ENCODE measurements at regions not wholly inside any gene's neighbourhood (a gene's known extent, or its start where the extent isn't known, plus 50 kb on each side); places are given as distances from the start of the nearest gene placed in this dataset.

DNA sequence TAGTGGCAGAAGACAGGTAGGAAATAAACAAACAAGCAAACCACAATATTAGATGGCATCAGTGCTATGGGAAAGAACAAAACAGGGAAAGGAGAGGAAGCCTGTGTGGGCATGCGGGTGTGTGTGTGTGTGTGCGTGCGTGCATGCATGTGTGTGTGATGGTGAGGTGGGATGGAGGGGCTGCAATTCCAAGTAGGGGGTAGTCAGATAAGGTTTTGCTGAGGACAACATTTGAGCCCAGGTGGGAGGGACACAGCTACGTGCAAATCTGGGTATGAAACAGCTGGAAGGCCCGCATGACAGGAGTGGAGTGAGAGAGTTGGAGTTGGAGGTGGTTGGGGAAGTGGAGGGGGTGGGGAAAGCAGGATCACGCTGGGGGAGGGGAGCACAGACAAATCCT lies 121.0 kb upstream of the PARD3 start:
- Histone ChIP-seq H3K4me1 (no peaks in the 10 kb centered on the region), H3K27me3 (replicated peaks in 1 of 7) (no peaks in the 10 kb centered on the region), H3K9me3 (no peaks in the 10 kb centered on the region), H3K27ac (no peak overlapping the region), H3K36me3 (no peaks in the 10 kb centered on the region), H3K4me3 (no peak overlapping the region)
- no peak for DNase-seq
- TF ChIP-seq CTCF (IDR thresholded peaks at IDR 0.05 in 8 of 11, conservative IDR thresholded peaks at IDR 0.05 in 3 of 11) (no peak), POLR2AphosphoS5 (IDR thresholded peaks at IDR 0.05) (no peak), POLR2A (IDR thresholded peaks at IDR 0.05) (no peak)
- WGBS, 5 donors, result 82 to 84% (median 82%) methylated on average over 6 of the region's 6 CpGs
- intact Hi-C loops (cut with DNase I; ENCODE audit: low total_unique reads), result no loop called here

GRCh38 chr10:34933676-34934075 lies 118.6 kb upstream of the PARD3 start:
- Histone ChIP-seq H3K27ac (no peak overlapping the region), H3K4me1 (no peaks in the 10 kb centered on the region), H3K4me3 (no peak overlapping the region), H3K36me3 (no peaks in the 10 kb centered on the region), H3K9me3 (no peaks in the 10 kb centered on the region), H3K27me3 (replicated peaks in 1 of 7) (no peaks in the 10 kb centered on the region)
- no peak for DNase-seq
- intact Hi-C loops (cut with DNase I; ENCODE audit: low total_unique reads), result no loop called here
- TF ChIP-seq CTCF (IDR thresholded peaks at IDR 0.05 in 8 of 11, conservative IDR thresholded peaks at IDR 0.05 in 3 of 11) (no peak), POLR2AphosphoS5 (IDR thresholded peaks at IDR 0.05) (no peak), POLR2A (IDR thresholded peaks at IDR 0.05) (no peak)
- 54 to 82% (median 76%) methylated on average over 9 of the region's 9 CpGs for WGBS, 5 donors

- H3K27ac ChIP-seq, result no peak overlapping the region
- 84 to 96% (median 91%) methylated on average over 12 of the region's 12 CpGs for WGBS, 5 donors
- no peak for DNase-seq
- intact Hi-C loops (cut with DNase I; ENCODE audit: low total_unique reads), result no loop called here
- H3K4me3 ChIP-seq, result no peak overlapping the region
- no peaks in the 10 kb centered on the region for H3K36me3 ChIP-seq
- no peak for TF ChIP-seq CTCF (IDR thresholded peaks at IDR 0.05 in 8 of 11, conservative IDR thresholded peaks at IDR 0.05 in 3 of 11)
- no peaks in the 10 kb centered on the region for H3K9me3 ChIP-seq
- no peaks in the 10 kb centered on the region for H3K27me3 ChIP-seq (replicated peaks in 1 of 7)
- H3K4me1 ChIP-seq, result no peaks in the 10 kb centered on the region
These were observed 117.1 kb upstream of the PARD3 start for GRCh38 chr10:34932235-34932634.

DNA sequence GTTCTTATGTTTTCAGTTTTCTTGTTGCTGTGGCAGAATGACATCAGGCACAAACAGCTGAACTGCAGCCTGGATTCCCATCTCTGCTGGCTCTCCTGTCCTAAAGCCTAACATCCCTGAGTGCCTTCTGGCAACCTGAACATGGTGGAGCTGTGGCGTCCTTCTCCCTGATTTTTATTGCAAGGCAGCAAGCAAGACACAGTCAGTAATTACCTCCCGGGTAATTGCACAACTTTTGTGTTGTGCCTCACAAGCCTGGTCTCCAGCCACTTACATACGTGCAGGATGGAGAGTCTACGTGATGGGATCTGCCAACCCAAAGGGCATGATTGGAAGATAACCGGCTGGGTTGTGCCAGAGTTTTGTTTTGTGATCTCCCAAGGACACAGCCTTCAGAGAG lies 116.1 kb upstream of the PARD3 start:
- Histone ChIP-seq H3K36me3 (no peaks in the 10 kb centered on the region), H3K4me3 (no peak overlapping the region), H3K27ac (no peak overlapping the region), H3K27me3 (replicated peaks in 1 of 7) (no peaks in the 10 kb centered on the region), H3K4me1 (no peaks in the 10 kb centered on the region), H3K9me3 (no peaks in the 10 kb centered on the region)
- TF ChIP-seq POLR2AphosphoS5 (IDR thresholded peaks at IDR 0.05) (no peak), POLR2A (IDR thresholded peaks at IDR 0.05) (no peak), CTCF (IDR thresholded peaks at IDR 0.05 in 8 of 11, conservative IDR thresholded peaks at IDR 0.05 in 3 of 11) (no peak)
- intact Hi-C loops (cut with DNase I; ENCODE audit: low total_unique reads), result no loop called here
- DNase-seq, result no peak
- WGBS, 5 donors, result 79 to 83% (median 81%) methylated on average over 5 of the region's 5 CpGs

Data from spleen (tissue), 11 donors.